GM23338 (cell line): ENCODE measurements at regions not wholly inside any gene's neighbourhood (a gene's known extent, or its start where the extent isn't known, plus 50 kb on each side); places are given as distances from the start of the nearest gene placed in this dataset.

Experiments used
- ATAC-seq: fragments of 200-7000 bp; cut with Tn5 transposase; 3 replicates; pipeline ENCODE4 v1.9.1; 2020
- DNase-seq: peaks from one replicate; pipeline ENCODE4 v3.0.0-alpha.2; 2015; ENCODE audit warnings: low spot score
- H2AFZ ChIP-seq: fragments of 200-600 bp; sonication (generic); 2 replicates; pipeline ENCODE4 v1.8.0; 2016; ENCODE audit warnings: antibody characterized with exemption, mild to moderate bottlenecking, moderate library complexity
- H3F3A ChIP-seq: fragments of 200-600 bp; sonication (generic); replicated peaks from 2 replicates; pipeline ENCODE4 v1.8.0; 2017; ENCODE audit warnings: antibody characterized with exemption, mixed run types, low read depth
- H3K27ac ChIP-seq: fragments of 200-600 bp; sonication (generic); 2 replicates; pipeline ENCODE4 v1.6.1; 2016; ENCODE audit warnings: low read depth
- H3K27me3 ChIP-seq: fragments of 200-600 bp; sonication (generic); 2 replicates; pipeline ENCODE4 v1.8.0; 2016; ENCODE audit warnings: mild to moderate bottlenecking, mixed run types, moderate library complexity; ENCODE audit not compliant: insufficient read depth
- H3K36me3 ChIP-seq: fragments of 200-600 bp; sonication (generic); 2 replicates; pipeline ENCODE4 v1.8.0; 2016; ENCODE audit warnings: mild to moderate bottlenecking; ENCODE audit not compliant: insufficient read depth
- H3K4me1 ChIP-seq: fragments of 200-600 bp; sonication (generic); 2 replicates; pipeline ENCODE4 v1.8.0; 2016; ENCODE audit warnings: mild to moderate bottlenecking, moderate library complexity; ENCODE audit not compliant: insufficient read depth
- H3K4me2 ChIP-seq: fragments of 200-600 bp; sonication (generic); 2 replicates; pipeline ENCODE4 v1.7.1; 2017; ENCODE audit warnings: mixed run types
- H3K4me3 ChIP-seq: fragments of 200-600 bp; sonication (generic); 2 replicates; pipeline ENCODE4 v1.6.1; 2016; ENCODE audit warnings: mixed run types
- H3K79me2 ChIP-seq: fragments of 200-600 bp; sonication (generic); replicated peaks from 2 replicates; pipeline ENCODE4 v1.8.0; 2017; ENCODE audit warnings: mild to moderate bottlenecking; ENCODE audit not compliant: insufficient read depth
- H3K9me2 ChIP-seq: fragments of 200-600 bp; sonication (generic); 2 replicates; pipeline ENCODE4 v1.8.0; 2017; ENCODE audit not compliant: insufficient read depth
- H4K20me1 ChIP-seq: fragments of 200-600 bp; sonication (generic); replicated peaks from 2 replicates; pipeline ENCODE4 v1.8.0; 2017; ENCODE audit warnings: mild to moderate bottlenecking; ENCODE audit not compliant: insufficient read depth
- H3K27ac Mint-ChIP-seq: 2 replicates; pipeline ENCODE4 v1.8.0; 2020; ENCODE audit warnings: inconsistent platforms, mild to moderate bottlenecking, moderate library complexity, mixed read lengths
- H3K27me3 Mint-ChIP-seq: 3 replicates; pipeline ENCODE4 v1.8.0; 2022; ENCODE audit warnings: low read depth, mild to moderate bottlenecking, moderate library complexity, mixed read lengths, inconsistent platforms; ENCODE audit not compliant: insufficient read depth, poor library complexity
- H3K36me3 Mint-ChIP-seq: 3 replicates; pipeline ENCODE4 v1.8.0; 2021; ENCODE audit warnings: low read depth, mild to moderate bottlenecking, inconsistent platforms, moderate library complexity, mixed read lengths
- H3K4me1 Mint-ChIP-seq: 3 replicates; pipeline ENCODE4 v1.8.0; 2020; ENCODE audit warnings: mild to moderate bottlenecking, inconsistent platforms, mixed read lengths
- H3K4me3 Mint-ChIP-seq: 3 replicates; pipeline ENCODE4 v1.8.0; 2021; ENCODE audit warnings: moderate library complexity, mild to moderate bottlenecking, inconsistent platforms, mixed read lengths
- H3K9me3 Mint-ChIP-seq: 3 replicates; pipeline ENCODE4 v1.8.0; 2020; ENCODE audit warnings: moderate library complexity, mild to moderate bottlenecking, inconsistent platforms, mixed read lengths
- CREB1 ChIP-seq: fragments of 250-450 bp; sonication (Bioruptor Pico); IDR thresholded peaks from 2 replicates; pipeline ENCODE4 v1.5.0; 2020; ENCODE audit warnings: low read depth, mild to moderate bottlenecking, moderate library complexity
- CTCF ChIP-seq, 2 experiments: fragments of 200-600 bp in 1 of 2; sonication (generic) in 1 of 2; conservative IDR thresholded peaks; 2 replicates each; pipeline versions ENCODE4 v1.5.1 to v1.6.1; 2016 to 2017; ENCODE audit warnings: antibody characterized with exemption in 2 of 2, low read depth in 2 of 2, mild to moderate bottlenecking in 2 of 2, moderate library complexity in 1 of 2
- EZH2 ChIP-seq: fragments of 200-600 bp; sonication (generic); IDR thresholded peaks from one replicate; pipeline ENCODE4 v1.8.0; 2017; ENCODE audit warnings: antibody characterized with exemption, mild to moderate bottlenecking, low read depth; ENCODE audit not compliant: unreplicated experiment
- EZH2phosphoT487 ChIP-seq: fragments of 200-600 bp; sonication (generic); IDR thresholded peaks from one replicate; pipeline ENCODE4 v1.8.1; 2018; ENCODE audit warnings: antibody characterized with exemption; ENCODE audit not compliant: unreplicated experiment
- JUNB ChIP-seq: IDR thresholded peaks from one replicate; pipeline ENCODE4 v1.6.1; 2016; ENCODE audit warnings: antibody characterized with exemption; ENCODE audit not compliant: unreplicated experiment
- NANOG ChIP-seq: IDR thresholded peaks from 2 replicates; pipeline ENCODE4 v1.6.1; 2016; ENCODE audit warnings: antibody characterized with exemption, borderline replicate concordance
- POLR2AphosphoS5 ChIP-seq: IDR thresholded peaks from 2 replicates; pipeline ENCODE4 v1.6.1; 2016; ENCODE audit warnings: antibody characterized with exemption, low read depth
- REST ChIP-seq: IDR thresholded peaks from one replicate; pipeline ENCODE4 v1.6.1; 2018; ENCODE audit warnings: antibody characterized with exemption; ENCODE audit not compliant: unreplicated experiment
- STAT1 ChIP-seq: IDR thresholded peaks from one replicate; pipeline ENCODE4 v1.6.1; 2016; ENCODE audit warnings: antibody characterized with exemption; ENCODE audit not compliant: unreplicated experiment
- ZNF114 ChIP-seq: fragments of 250-450 bp; sonication (Bioruptor Pico); IDR thresholded peaks from 2 replicates; pipeline ENCODE4 v1.5.0; 2020; ENCODE audit warnings: mild to moderate bottlenecking, moderate library complexity
- ZNF331 ChIP-seq: fragments of 250-450 bp; sonication (Bioruptor Pico); IDR thresholded peaks from 2 replicates; pipeline ENCODE4 v1.5.0; 2020; ENCODE audit warnings: low read depth, mild to moderate bottlenecking, moderate library complexity
- ZNF462 ChIP-seq: fragments of 250-450 bp; sonication (Bioruptor Pico); IDR thresholded peaks from 2 replicates; pipeline ENCODE4 v1.5.0; 2020; ENCODE audit warnings: mild to moderate bottlenecking, moderate library complexity
- TF ChIP-seq, protein P1 (sequence below): IDR thresholded peaks from 2 replicates; pipeline ENCODE4 v1.6.1; 2016; ENCODE audit warnings: antibody characterized with exemption

DNA sequence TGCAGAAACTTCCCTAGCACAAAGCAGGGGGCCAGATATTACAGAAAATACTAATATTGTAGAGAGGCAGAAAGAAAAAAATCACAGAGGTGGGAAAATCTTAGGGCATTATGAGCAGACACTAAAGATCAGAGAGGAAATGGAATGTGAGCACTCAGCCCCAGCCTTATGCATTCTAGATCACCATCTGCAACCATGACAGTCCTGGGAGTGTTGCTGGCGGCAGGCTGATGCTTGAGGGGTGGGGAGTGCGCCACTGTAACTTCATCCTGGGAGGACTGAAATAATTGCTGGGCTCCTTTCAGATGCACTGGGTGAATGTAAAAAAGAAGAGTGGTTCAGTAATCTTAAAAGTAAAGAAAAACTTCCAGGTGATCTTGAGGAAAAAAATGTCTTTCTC, 427.6 kb upstream of the SEMA6D start:
- no peaks in the 10 kb centered on the region; the same call in 2 of the 3 replicates for H3K9me3 Mint-ChIP-seq
- Histone ChIP-seq H2AFZ (peak overlapping the region; percentile 20), H3K27me3 (no peaks in the 10 kb centered on the region), H3K79me2 (no peaks in the 10 kb centered on the region), H4K20me1 (no peaks in the 10 kb centered on the region), H3K4me2 (no peak overlapping the region), H3K4me3 (no peak overlapping the region), H3K36me3 (no peaks in the 10 kb centered on the region), H3K4me1 (peaks cover 9% of the 10 kb centered on the region; the same call in 1 of the 2 replicates), H3F3A (no peaks in the 10 kb centered on the region), H3K9me2 (peaks cover 13% of the 10 kb centered on the region; the same call in 1 of the 2 replicates), H3K27ac (no peak overlapping the region)
- peak; percentile 44 for DNase-seq
- H3K27me3 Mint-ChIP-seq: no peaks in the 10 kb centered on the region
- TF ChIP-seq REST: no peak
- TF ChIP-seq STAT1: no peak
- TF ChIP-seq CREB1 (CRISPR knock-in tag): no peak
- TF ChIP-seq POLR2AphosphoS5: no peak
- TF ChIP-seq EZH2phosphoT487: no peak
- no peak for TF ChIP-seq ZNF331 (CRISPR knock-in tag)
- no peak for TF ChIP-seq CTCF (conservative IDR thresholded peaks at IDR 0.05; ENCODE audit: low read depth in 2 of 2)
- TF ChIP-seq ZNF462 (CRISPR knock-in tag): no peak
- no peak for TF ChIP-seq JUNB
- TF ChIP-seq ZNF114 (CRISPR knock-in tag): no peak
- TF ChIP-seq NANOG: no peak
- TF ChIP-seq, protein P1, sequence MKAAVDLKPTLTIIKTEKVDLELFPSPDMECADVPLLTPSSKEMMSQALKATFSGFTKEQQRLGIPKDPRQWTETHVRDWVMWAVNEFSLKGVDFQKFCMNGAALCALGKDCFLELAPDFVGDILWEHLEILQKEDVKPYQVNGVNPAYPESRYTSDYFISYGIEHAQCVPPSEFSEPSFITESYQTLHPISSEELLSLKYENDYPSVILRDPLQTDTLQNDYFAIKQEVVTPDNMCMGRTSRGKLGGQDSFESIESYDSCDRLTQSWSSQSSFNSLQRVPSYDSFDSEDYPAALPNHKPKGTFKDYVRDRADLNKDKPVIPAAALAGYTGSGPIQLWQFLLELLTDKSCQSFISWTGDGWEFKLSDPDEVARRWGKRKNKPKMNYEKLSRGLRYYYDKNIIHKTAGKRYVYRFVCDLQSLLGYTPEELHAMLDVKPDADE: no peak
- no peak for TF ChIP-seq EZH2
- H3K27ac Mint-ChIP-seq: peak overlapping the region; percentile 71
- ATAC-seq: peak; percentile 78
- no peak overlapping the region for H3K4me3 Mint-ChIP-seq
- peaks cover 4% of the 10 kb centered on the region; the same call in 1 of the 3 replicates for H3K36me3 Mint-ChIP-seq
- peaks cover 11% of the 10 kb centered on the region for H3K4me1 Mint-ChIP-seq
